Astrocyte of the hippocampus (primary cell): ENCODE measurements at regions not wholly inside any gene's neighbourhood (a gene's known extent, or its start where the extent isn't known, plus 50 kb on each side); places are given as distances from the start of the nearest gene placed in this dataset.
"Not testable (repeated sequence)": the region's sequence is repeated elsewhere in the genome, so short reads cannot be mapped to it uniquely, and the experiment has no call there.

ENCODE experiments used
- DNase-seq: peaks from one replicate; pipeline ENCODE4 v3.0.0; 2011; ENCODE audit warnings: low read depth, low spot score

GRCh38 chr7:49479441-49479840, 294.0 kb upstream of the VWC2 start:
- no peak for DNase-seq

- DNase-seq = no peak
Observed at GRCh38 chr7:49479936-49480544, 293.4 kb upstream of the VWC2 start.

- DNase-seq = no peak
Observed at GRCh38 chr7:49481075-49481474, 292.4 kb upstream of the VWC2 start.

GRCh38 chr7:49483142-49483541, 290.3 kb upstream of the VWC2 start:
- no peak for DNase-seq

- no peak for DNase-seq
Observed at GRCh38 chr7:49486974-49487829, 286.2 kb upstream of the VWC2 start.

- no peak for DNase-seq
Observed at GRCh38 chr7:49487830-49488140, 285.7 kb upstream of the VWC2 start.

- DNase-seq = no peak
Observed at GRCh38 chr7:49488573-49488972, 284.9 kb upstream of the VWC2 start.

- no peak for DNase-seq
Observed at GRCh38 chr7:49497471-49497870, 276.0 kb upstream of the VWC2 start.

- DNase-seq = no peak
Observed at GRCh38 chr7:49500741-49501140, 272.7 kb upstream of the VWC2 start.

GRCh38 chr7:49507206-49507605, 266.2 kb upstream of the VWC2 start:
- DNase-seq = not testable (repeated sequence)

- DNase-seq = no peak
Observed at GRCh38 chr7:49513911-49514310, 259.5 kb upstream of the VWC2 start.

- DNase-seq = no peak
Observed at GRCh38 chr7:49520951-49521350, 252.5 kb upstream of the VWC2 start.

- no peak for DNase-seq
Observed at GRCh38 chr7:49522111-49522510, 251.3 kb upstream of the VWC2 start.

- no peak for DNase-seq
Observed at GRCh38 chr7:49523870-49524269, 249.6 kb upstream of the VWC2 start.

GRCh38 chr7:49527182-49527581, 246.3 kb upstream of the VWC2 start:
- no peak for DNase-seq

GRCh38 chr7:49530481-49530880, 243.0 kb upstream of the VWC2 start:
- DNase-seq = no peak

GRCh38 chr7:49563693-49564378, 209.6 kb upstream of the VWC2 start:
- DNase-seq = no peak

- no peak for DNase-seq
Observed at GRCh38 chr7:49564379-49564714, 209.1 kb upstream of the VWC2 start.

- DNase-seq = no peak
Observed at GRCh38 chr7:49577576-49577975, 195.9 kb upstream of the VWC2 start.

- DNase-seq = no peak
Observed at GRCh38 chr7:49579408-49579807, 194.0 kb upstream of the VWC2 start.

GRCh38 chr7:49580000-49580399, 193.4 kb upstream of the VWC2 start:
- no peak for DNase-seq

GRCh38 chr7:49580761-49581160, 192.7 kb upstream of the VWC2 start:
- no peak for DNase-seq

GRCh38 chr7:49583440-49583839, 190.0 kb upstream of the VWC2 start:
- no peak for DNase-seq
